Lower leg skin (tissue), 4 donors: ENCODE measurements at regions not wholly inside any gene's neighbourhood (a gene's known extent, or its start where the extent isn't known, plus 50 kb on each side); places are given as distances from the start of the nearest gene placed in this dataset.

Experiments used
- DNase-seq, 2 donors: peaks; one replicate each; pipeline ENCODE4 v3.0.0-alpha.2; 2019; ENCODE audit warnings: low spot score in 2 of 2
- H3K4me3 ChIP-seq: fragments of 200-600 bp; sonication (generic); 2 replicates; pipeline ENCODE4 v1.5.1; 2017; ENCODE audit warnings: mild to moderate bottlenecking, low read depth; ENCODE audit not compliant: poor library complexity, severe bottlenecking
- POLR2A ChIP-seq, 2 donors: fragments of 450-650 bp; IDR thresholded peaks; one replicate each; pipeline ENCODE4 v1.6.1; 2016 to 2017; ENCODE audit warnings: antibody characterized with exemption in 2 of 2, mild to moderate bottlenecking in 1 of 2, moderate library complexity in 1 of 2
- WGBS, 2 donors: methylation state at CpG; one replicate each; pipeline ENCODE4 v1.1.5; 2018; 5-methylcytosine and 5-hydroxymethylcytosine counted together
- intact Hi-C: fragments of 100-400 bp; cut with DNase I; formaldehyde crosslinking; loops from one replicate; pipeline ENCODE4 v1.15.0; 2023; ENCODE audit warnings: low total_unique reads
- TF ChIP-seq, protein P1 (sequence below), 3 donors: fragments of 450-650 bp; IDR thresholded peaks; one replicate each; pipeline ENCODE4 v1.5.1; 2016; ENCODE audit warnings: antibody characterized with exemption in 3 of 3, mild to moderate bottlenecking in 3 of 3, moderate library complexity in 2 of 3

DNA sequence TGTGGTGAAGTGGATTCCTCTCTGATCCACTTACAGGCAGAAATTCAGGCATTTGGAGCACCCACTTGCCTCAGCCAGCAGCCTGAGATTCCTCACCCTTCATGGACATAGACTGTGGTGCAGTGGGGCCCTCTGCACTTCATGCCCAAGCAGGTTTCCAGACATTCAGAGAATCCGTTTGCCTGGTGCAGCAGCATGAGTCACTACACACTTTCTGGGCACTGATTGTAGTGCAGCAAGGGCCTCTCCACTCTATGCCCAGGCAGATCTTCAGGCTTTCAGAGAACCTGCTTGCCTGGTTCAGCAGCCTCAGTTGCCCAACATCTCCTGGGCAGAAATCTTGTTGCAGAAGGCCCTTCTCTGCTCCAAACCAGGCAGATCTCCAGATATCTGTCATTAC is 920.9 kb downstream of the SLITRK5 start:
- H3K4me3 ChIP-seq = no peak overlapping the region
- 40 to 64% methylated on average over 1 of the region's 1 CpG for WGBS, 2 donors
- TF ChIP-seq POLR2A (IDR thresholded peaks at IDR 0.05) = no peak
- DNase-seq = no peak
- intact Hi-C loops = no loop called here

- no peak for DNase-seq
- TF ChIP-seq POLR2A (IDR thresholded peaks at IDR 0.05) = no peak
- TF ChIP-seq, protein P1, sequence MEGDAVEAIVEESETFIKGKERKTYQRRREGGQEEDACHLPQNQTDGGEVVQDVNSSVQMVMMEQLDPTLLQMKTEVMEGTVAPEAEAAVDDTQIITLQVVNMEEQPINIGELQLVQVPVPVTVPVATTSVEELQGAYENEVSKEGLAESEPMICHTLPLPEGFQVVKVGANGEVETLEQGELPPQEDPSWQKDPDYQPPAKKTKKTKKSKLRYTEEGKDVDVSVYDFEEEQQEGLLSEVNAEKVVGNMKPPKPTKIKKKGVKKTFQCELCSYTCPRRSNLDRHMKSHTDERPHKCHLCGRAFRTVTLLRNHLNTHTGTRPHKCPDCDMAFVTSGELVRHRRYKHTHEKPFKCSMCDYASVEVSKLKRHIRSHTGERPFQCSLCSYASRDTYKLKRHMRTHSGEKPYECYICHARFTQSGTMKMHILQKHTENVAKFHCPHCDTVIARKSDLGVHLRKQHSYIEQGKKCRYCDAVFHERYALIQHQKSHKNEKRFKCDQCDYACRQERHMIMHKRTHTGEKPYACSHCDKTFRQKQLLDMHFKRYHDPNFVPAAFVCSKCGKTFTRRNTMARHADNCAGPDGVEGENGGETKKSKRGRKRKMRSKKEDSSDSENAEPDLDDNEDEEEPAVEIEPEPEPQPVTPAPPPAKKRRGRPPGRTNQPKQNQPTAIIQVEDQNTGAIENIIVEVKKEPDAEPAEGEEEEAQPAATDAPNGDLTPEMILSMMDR (IDR thresholded peaks at IDR 0.05) = no peak
- intact Hi-C loops = no loop called here
- WGBS, 2 donors = 80 to 89% methylated on average over 2 of the region's 2 CpGs
- no peak overlapping the region for H3K4me3 ChIP-seq
Observed at GRCh38 chr13:88601949-88602348, 930.8 kb downstream of the SLITRK5 start.

- intact Hi-C loops = no loop called here
- no peak overlapping the region for H3K4me3 ChIP-seq
- DNase-seq = no peak
- 78 to 79% methylated on average over 5 of the region's 5 CpGs for WGBS, 2 donors
- TF ChIP-seq, protein P1 (IDR thresholded peaks at IDR 0.05) = no peak
- TF ChIP-seq POLR2A (IDR thresholded peaks at IDR 0.05) = no peak
Observed at GRCh38 chr13:88602786-88603777, 931.9 kb downstream of the SLITRK5 start.

- TF ChIP-seq POLR2A (IDR thresholded peaks at IDR 0.05) = no peak
- TF ChIP-seq, protein P1 (IDR thresholded peaks at IDR 0.05) = no peak
- no peak for DNase-seq
- 82 to 94% methylated on average over 3 of the region's 3 CpGs for WGBS, 2 donors
- intact Hi-C loops = no loop called here
- H3K4me3 ChIP-seq = no peak overlapping the region
Observed at GRCh38 chr13:88617176-88617575, 946.0 kb downstream of the SLITRK5 start.

- intact Hi-C loops = no loop called here
- whole genome bisulfite sequencing, 2 donors = 52 to 58% methylated on average over 2 of the region's 2 CpGs
- no peak for DNase-seq
- H3K4me3 ChIP-seq = no peak overlapping the region
- TF ChIP-seq POLR2A (IDR thresholded peaks at IDR 0.05) = no peak
- TF ChIP-seq, protein P1 (IDR thresholded peaks at IDR 0.05) = no peak
Observed at GRCh38 chr13:88622362-88622973, 951.3 kb downstream of the SLITRK5 start.

DNA sequence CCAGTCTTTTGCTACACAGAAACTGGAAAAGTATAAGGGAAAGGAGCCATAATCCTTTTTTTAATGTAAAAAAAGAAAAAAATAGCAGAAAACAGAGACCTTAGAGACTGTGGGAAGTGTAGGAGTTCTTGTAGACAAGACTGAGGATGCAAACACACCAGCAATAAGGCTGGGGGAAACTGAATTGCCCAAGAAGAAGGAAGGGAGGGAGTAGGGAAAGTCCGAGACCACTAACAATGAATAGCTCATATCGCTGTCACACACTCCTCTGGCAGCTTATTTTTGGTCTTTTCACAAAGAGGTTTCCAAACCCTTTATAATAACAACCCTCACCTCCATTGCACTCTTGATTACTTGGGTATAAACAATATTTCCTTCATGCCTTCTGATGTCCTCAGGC is 952.0 kb downstream of the SLITRK5 start:
- TF ChIP-seq, protein P1 (IDR thresholded peaks at IDR 0.05) = no peak
- TF ChIP-seq POLR2A (IDR thresholded peaks at IDR 0.05) = no peak
- intact Hi-C loops = no loop called here
- H3K4me3 ChIP-seq = no peak overlapping the region
- WGBS, 2 donors = 72 to 75% methylated on average over 2 of the region's 2 CpGs
- DNase-seq = no peak
